ENCODE measurements at regions not wholly inside any gene's neighbourhood (a gene's known extent, or its start where the extent isn't known, plus 50 kb on each side); places are given as distances from the start of the nearest gene placed in this dataset.

DNA sequence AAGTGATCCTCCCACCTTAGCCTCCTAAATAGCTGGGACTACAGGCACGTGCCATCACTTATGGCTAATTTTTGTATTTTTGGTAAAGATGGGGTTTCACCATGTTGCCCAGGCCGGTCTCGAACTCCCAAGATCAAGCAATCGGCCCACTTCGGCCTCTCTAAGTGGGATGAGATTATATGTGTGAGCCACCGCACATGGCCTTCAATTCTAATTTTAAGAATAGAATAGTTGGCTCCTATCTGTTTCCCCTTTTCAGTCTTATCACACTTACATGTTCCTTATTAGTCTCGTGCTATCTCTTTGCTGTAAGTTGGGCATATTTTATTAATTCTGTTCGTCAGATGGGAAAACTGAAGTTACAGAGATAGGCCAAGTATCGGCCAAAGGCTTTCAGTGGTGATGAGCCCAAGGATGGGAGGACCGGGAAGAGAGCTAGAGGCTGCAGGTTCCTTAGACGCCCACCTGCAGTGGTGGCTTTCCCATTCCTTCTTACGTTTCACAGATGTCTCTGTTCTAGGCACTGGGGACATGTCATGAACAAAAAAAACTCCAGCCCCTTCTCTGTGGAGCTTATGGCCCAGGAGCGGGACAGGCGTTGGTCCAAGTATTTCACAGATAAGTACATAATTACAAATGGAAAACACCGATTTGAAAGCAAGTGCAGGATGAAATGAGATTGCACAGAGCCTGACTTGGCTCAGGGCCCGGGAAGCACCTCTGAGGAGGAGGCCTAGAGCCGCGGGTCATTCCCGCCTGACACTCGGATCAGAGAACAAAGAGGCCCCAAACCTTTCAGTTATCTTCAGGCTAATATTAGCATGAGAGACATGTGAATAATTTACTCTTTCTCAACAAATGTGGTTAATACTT, 91.1 kb upstream of the KLF13 start:
- Histone ChIP-seq H3K9me2 (replicated peaks; ENCODE audit: low read length) (no peaks in the 10 kb centered on the region), H3K36me3 (ENCODE audit: low read depth, low read length) (no peaks in the 10 kb centered on the region), H3K4me2 (ENCODE audit: low read length) (no peak overlapping the region), H3K4me3 (ENCODE audit: low read length) (no peak overlapping the region), H3K9me3 (ENCODE audit: low read length) (no peaks in the 10 kb centered on the region), H3K27ac (ENCODE audit: low read length) (no peak overlapping the region), H3F3A (ENCODE audit: low read length, unreplicated experiment) (no peaks in the 10 kb centered on the region), H4K20me1 (ENCODE audit: low read length) (no peaks in the 10 kb centered on the region), H3K27me3 (ENCODE audit: low read length) (0 out of 2 replicates have a peak, but pooled peaks cover 5% of the 10 kb centered on the region), H3K9ac (ENCODE audit: low read length) (no peak overlapping the region), H3K4me1 (ENCODE audit: insufficient read depth, low read length) (no peaks in the 10 kb centered on the region), H2AFZ (ENCODE audit: low read length) (no peak overlapping the region), H3K79me2 (ENCODE audit: low read length) (no peaks in the 10 kb centered on the region)
- TF ChIP-seq EZH2phosphoT487 (IDR thresholded peaks at IDR 0.05; ENCODE audit: borderline replicate concordance, low read length) (no peak), EZH2 (IDR thresholded peaks at IDR 0.05; ENCODE audit: low read length, unreplicated experiment) (no peak)
- TF ChIP-seq, protein P1, sequence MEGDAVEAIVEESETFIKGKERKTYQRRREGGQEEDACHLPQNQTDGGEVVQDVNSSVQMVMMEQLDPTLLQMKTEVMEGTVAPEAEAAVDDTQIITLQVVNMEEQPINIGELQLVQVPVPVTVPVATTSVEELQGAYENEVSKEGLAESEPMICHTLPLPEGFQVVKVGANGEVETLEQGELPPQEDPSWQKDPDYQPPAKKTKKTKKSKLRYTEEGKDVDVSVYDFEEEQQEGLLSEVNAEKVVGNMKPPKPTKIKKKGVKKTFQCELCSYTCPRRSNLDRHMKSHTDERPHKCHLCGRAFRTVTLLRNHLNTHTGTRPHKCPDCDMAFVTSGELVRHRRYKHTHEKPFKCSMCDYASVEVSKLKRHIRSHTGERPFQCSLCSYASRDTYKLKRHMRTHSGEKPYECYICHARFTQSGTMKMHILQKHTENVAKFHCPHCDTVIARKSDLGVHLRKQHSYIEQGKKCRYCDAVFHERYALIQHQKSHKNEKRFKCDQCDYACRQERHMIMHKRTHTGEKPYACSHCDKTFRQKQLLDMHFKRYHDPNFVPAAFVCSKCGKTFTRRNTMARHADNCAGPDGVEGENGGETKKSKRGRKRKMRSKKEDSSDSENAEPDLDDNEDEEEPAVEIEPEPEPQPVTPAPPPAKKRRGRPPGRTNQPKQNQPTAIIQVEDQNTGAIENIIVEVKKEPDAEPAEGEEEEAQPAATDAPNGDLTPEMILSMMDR (conservative IDR thresholded peaks at IDR 0.05; ENCODE audit: low read depth, low read length), result no peak
- no TSS peak for BruUV-seq (replicated peaks)
- DNase-seq (no peak), ATAC-seq (no peak)
- CTCF ChIA-PET, result no interaction called here
- intact Hi-C loops (cut with micrococcal nuclease), result no loop called here
- POLR2A ChIA-PET (ENCODE audit: unreplicated experiment), result no interaction called here

DNA sequence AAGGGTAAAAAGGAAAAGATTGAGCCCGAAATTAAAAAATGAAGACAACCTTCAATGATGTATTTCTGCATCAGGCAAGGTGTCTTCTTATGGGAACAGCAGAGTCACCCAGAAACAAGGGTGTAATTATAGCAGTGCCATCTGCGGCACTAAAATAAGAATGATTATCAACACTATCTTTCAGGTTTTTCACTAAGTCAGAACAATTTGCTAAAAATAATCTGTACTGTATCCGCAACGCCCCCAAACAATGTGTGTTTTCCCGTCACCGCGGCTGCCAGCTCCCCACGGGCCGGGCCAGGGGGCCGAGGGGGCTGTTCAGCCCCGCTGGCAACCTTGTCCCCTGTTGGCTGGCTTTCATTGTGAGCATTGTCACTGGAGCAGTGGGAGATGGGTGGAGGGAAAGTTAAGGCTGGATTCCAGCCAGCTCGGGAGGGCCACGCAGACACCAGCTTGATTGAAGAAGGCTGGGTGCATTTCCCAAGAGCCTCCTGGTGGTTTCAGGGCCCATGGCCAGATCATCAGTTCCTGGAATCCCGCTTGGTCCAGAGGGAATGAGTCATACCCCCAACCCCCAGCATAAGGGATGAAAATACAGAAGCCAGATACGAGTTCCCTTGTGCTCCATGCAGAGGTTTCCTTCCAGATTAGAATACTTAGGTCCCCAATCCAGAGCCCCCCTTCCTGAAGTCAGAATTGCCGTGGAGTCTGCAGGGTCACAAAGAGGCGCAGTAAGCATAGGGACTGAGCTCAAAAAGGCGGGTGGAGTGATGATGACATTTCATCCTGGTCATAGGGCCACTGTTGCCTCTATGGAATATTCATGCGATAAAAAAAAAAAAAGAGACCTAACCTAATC, 90.2 kb upstream of the KLF13 start:
- ATAC-seq (no peak), DNase-seq (peak; percentile 54)
- Histone ChIP-seq H3K27ac (ENCODE audit: low read length) (no peak overlapping the region), H4K20me1 (ENCODE audit: low read length) (no peaks in the 10 kb centered on the region), H2AFZ (ENCODE audit: low read length) (no peak overlapping the region), H3K9me2 (replicated peaks; ENCODE audit: low read length) (no peaks in the 10 kb centered on the region), H3K79me2 (ENCODE audit: low read length) (no peaks in the 10 kb centered on the region), H3K36me3 (ENCODE audit: low read depth, low read length) (no peaks in the 10 kb centered on the region), H3K9ac (ENCODE audit: low read length) (no peak overlapping the region), H3K4me3 (ENCODE audit: low read length) (no peak overlapping the region), H3K4me1 (ENCODE audit: insufficient read depth, low read length) (no peaks in the 10 kb centered on the region), H3K27me3 (ENCODE audit: low read length) (0 out of 2 replicates have a peak, but pooled peaks cover 5% of the 10 kb centered on the region), H3K9me3 (ENCODE audit: low read length) (no peaks in the 10 kb centered on the region), H3F3A (ENCODE audit: low read length, unreplicated experiment) (no peaks in the 10 kb centered on the region), H3K4me2 (ENCODE audit: low read length) (no peak overlapping the region)
- POLR2A ChIA-PET (ENCODE audit: unreplicated experiment), result no interaction called here
- BruUV-seq (replicated peaks), result no TSS peak
- CTCF ChIA-PET, result no interaction called here
- intact Hi-C loops (cut with micrococcal nuclease), result no loop called here
- TF ChIP-seq EZH2 (IDR thresholded peaks at IDR 0.05; ENCODE audit: low read length, unreplicated experiment), result no peak
- TF ChIP-seq, protein P1 (conservative IDR thresholded peaks at IDR 0.05; ENCODE audit: low read depth, low read length), result no peak
- TF ChIP-seq EZH2phosphoT487 (IDR thresholded peaks at IDR 0.05; ENCODE audit: borderline replicate concordance, low read length), result no peak
